GM21423 (cell line): ENCODE measurements at regions not wholly inside any gene's neighbourhood (a gene's known extent, or its start where the extent isn't known, plus 50 kb on each side); places are given as distances from the start of the nearest gene placed in this dataset.

Experiments
- ATAC-seq: cut with Tn5 transposase; IDR thresholded peaks from one replicate; pipeline ENCODE4 v1.9.1; 2021; ENCODE audit warnings: mild to moderate bottlenecking, moderate library complexity; ENCODE audit not compliant: unreplicated experiment

DNA sequence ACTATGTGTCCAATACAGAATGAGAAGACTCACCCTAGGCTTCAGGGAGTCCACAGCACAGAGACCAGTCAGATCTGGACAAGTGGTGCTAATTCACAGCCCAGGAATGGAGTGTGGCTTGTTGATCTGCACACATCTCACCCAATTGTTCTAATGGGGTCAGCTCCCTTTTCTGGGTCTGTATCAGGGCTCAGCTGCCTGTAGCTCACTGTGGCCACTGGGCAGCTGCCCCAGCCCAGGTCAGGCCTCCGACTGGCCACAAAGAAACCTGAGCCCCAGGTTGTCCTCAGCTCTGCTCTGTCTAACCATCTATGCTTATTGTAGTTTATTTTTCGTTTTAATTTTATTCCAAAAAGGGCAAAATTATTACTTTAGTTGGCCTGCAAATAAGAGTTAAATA, 202.3 kb upstream of the RAB6C start:
- ATAC-seq, result no peak

DNA sequence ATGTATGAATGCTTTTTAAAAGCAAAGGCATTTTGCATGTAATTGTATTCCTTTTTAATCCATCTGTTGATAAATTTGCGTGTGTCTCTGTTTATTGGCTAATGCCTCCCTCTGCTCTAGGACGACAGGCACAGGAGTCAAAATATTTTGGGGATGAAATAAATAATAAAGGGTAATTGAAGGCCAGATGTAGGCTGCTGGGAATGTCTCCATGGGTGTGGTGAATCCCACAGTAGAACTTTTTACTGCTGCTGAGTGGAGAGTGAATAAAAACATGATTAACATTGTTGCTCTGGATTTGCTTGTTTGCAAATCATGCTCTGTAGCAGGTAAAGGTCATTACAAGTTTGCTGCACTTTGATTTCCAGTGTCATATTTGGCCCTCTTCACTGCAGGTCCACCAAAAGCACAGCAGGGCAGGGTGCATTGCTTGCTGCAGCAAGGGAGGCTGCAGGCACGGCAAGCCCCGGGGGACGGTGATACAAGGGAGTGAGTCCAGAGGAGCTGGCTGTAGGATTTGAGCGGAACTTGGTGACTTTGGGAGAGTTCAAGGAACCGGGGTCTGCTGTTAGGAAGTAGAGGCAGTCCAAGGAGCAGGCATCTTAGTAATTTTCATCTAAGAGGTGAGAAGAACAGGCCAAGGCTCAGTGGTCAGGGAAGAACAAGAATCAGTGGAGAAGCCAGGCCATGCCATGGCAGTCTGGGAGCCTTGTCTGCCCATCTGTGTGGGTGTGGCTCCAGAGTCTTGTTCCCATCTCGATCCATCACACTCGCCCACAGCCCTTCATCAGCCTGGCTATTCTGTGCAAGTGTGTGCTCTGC, 201.5 kb upstream of the RAB6C start:
- no peak for ATAC-seq

DNA sequence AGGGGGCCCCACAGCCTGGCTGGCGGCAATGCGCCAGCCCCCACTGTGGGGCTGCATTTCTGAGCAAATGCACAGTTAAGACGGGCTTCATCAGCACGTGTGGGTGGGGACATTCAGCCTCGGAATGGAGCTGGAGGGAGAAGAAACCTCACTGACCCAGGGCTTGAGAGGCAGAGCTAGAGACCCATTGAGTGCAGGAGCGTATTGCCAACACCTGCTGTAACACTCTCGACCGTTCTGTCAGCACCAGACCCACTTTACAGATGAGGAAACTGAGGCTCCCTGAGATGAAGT, 200.9 kb upstream of the RAB6C start:
- ATAC-seq, result no peak

DNA sequence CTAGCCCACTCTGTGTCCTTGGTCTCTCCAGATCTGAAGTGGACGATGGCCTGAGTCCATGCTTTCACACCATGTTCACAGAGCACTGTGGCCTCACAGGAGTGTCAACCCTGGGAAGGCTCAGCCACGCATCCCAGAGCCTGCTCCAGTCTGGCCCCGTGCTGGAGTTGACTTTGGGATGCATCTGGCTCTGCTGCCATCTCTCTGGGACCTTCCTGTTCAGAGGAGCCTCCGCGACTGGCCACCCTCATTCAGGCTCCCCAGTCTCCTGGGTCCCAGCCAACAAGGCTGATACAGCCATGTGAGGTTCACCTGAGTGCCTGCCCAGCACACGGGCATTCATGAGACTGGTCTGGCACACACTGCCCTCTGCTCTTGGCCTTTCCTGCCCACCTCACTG, 199.7 kb upstream of the RAB6C start:
- no peak for ATAC-seq

DNA sequence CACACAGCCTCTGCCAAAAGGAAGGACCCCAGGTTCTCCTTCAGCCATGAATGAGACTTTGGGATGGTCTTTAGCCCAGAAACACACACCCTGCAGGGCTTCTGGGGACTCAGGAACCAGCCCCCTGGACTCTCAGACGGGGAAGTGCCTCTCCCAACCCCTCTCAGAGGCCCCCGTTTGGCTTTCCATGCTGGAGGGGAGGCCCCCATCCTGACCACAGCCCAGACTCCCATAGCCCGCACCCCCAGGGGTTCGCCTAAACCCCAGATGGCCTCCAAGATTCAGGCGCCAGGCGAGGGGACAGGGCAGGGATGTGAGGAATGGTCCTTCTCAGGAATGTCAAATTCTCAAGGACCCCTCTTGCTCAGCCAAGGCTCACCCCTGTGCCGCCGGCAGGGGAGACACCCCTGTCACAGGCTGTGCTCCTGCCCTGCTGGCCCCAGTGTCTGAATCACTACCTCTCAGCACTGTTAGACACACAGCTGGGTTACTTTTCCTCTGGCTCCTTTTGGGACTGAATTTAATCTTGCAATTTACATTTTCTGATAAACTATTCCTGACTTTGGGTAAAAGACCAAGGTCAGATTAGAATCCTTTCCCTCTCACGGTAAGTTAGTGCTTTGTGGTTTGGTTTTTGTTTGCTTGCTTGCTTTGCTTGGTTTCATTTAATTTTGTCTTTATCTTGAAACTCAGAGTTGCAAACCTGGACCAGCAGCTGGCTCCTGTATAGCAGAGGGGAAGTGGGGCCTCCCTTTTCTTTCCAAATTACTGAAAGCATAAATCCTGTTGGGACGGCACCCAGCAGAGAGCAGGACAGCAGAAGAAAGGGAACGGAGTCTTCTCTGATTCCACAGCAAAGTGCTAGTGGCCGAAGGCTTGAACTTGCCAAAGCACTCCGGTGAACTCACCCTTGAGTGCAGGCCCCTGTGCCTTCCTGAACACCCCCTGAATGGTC, 198.9 kb upstream of the RAB6C start:
- ATAC-seq, result no peak

DNA sequence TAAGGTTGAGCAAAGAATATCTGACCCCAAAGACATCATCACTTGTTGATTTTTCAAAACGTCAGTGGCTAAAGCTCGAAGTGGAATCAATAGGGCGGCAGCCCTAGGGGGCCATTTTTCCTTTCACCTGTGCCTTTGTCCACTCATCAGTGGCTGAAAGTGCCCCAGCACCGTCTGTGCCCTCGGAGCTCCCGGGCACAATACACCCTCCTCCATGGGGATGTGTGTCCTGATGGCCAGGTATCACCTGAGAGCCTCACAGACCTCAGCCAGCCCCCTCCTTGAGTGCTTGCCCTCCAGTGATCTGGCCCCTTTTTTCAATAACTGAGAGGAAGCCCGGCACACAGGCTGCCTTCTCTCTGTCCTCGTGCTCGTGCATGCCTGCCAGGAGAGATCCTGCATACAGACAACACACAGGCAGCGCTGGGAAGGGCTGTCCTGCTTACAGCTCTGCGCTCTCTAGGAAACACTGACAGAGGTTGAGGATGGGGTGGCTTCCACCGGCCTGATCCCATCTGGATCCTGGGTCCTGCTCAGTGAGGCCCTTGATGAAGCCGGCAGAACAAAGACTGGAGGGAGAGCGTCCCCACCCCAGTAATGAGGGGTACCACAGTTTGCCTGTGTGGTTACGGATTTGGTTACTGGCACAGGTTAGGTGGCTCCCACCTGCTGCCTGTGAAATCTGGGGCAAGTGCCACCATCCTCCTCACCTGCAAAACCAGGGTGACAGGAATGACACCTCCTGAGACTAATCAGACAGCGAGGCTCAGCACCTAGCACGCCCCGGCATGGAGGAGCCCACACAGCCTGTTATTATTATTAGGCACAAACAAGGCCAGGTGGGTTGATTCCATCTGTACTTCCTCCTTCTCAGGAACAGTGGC, 197.5 kb upstream of the RAB6C start:
- ATAC-seq, result no peak

DNA sequence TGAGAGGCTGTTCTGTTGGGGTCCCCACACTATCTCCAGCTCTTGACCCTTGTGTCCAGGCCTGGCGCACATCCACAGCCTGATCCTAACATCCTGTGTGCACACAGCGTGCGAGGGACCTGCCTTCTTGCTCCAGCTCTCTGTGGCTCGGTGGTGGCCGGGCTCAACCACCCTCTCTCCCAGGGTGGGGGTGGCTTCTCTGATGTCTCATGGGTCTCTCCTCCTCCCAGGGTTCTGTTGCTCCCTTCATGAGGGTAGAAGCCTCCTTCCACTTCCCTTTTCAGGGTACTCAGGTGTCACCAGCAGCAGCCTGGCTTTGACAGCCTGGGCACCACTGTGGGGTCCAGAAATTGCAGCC, 196.9 kb upstream of the RAB6C start:
- ATAC-seq, result no peak

DNA sequence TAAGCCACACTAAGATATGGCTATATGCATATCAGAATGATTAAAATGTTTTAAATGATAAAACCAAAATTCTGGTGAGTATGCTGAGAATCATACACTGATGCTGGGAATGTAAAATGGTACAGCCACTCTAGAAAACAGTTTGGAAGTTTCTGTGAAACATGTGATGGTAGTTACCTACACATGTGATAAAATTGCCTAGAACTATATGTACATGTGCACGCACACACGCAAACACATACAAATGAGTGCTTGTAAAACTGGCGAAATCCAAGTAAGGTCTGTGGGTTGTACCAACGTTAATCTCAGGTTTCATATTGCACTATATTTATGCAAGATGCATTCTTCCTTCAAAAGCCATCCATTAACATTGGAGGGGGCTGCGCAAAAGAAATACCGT, 195.0 kb upstream of the RAB6C start:
- no peak for ATAC-seq

DNA sequence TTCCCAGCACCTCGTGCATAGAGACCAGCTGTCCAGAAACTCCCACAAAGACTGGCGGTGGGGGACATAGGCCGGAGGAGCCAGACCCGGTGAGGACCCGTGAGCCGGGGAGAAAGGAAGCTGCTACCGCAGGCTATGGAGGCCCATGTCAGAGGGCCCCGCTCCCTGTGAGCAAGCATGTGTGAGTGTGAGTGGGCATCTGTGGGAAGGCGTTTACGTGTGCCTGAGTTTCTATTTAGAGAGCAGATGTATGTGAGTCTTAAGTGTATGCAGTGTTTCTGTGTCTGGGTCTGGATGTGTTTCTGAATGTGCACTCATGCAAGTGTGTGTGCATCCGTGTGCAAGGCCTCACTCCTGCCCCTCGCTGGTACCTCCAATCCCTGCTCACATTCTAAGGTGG, 187.8 kb upstream of the RAB6C start:
- no peak for ATAC-seq

DNA sequence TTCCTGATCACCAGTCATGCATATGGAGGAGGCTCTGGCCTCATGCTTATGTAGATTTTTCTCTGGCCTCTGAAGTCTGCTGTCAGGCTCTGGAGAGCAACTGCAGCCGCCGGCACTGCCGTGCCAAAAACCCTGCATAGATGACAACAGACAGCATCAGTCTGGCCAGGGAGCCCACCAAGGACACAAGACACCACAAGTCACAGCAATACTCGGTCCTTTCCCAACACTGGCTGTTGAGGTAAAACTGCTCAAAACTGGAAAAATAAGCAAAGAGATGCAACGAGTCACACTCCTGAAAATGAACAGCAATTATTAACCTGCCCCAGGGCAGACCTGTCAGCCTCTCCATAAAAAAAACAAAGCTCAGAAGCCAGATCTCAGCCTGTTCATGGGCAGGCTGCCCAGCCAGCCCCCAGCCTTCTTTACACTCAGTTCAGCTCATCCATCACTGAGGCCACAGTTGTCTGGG, 186.0 kb upstream of the RAB6C start:
- no peak for ATAC-seq

DNA sequence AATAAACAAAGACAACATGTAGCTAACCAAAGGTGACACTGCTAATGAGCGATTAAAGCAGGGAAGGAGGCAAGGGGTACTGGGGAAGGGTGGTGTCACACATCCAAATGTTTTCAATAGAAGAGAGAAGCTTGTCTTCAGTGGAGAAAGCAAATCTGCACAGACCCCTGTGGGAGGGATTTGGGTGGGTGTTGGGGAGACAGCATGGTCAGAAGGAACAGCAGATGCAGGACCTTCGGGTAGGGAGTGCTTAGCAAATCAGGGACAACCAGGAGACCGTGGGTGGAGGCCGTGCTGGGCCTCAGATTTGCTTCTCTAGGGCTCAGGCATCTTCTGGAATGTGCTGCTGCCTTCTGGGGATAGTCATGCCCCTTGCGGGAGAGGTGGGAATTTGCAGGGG, 185.3 kb upstream of the RAB6C start:
- ATAC-seq, result no peak

DNA sequence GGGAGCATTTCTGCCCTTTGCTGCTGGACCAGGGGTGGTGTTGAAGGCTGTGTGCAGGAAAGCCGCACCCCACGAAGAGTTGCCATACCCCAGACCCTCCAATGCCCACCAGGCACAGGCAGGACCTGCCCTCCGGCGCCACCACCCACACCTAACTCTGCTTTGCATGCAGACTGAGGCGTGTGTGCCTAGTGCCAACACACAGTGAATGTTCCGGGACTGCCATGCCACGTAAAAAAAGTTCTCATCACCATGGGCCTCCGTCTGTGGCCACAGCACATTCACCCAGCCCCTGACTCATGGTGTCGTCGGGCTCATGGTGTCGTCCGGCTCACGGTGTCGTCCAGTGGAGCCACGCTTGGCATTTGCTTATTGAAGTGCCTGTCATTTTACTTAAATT, 184.9 kb upstream of the RAB6C start:
- no peak for ATAC-seq

DNA sequence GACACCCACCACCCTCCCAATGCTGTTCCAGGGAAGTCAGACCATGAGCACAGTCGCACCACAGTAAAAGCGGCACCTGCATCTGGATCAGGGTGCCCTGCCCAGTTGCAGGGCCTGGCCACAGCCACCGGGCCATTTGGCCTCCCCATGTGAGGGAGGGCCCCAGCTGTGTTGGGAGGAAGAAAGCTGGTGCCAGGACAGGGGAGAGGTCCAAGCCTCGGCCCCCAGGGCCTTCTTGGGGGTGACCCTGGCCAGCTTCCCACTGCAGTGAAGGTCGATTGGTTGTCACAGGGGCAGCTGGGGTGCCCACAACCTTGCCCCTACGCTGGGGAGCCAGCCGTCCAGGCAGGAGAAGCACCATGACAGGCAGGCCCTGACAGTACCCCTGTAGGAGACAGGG, 183.2 kb upstream of the RAB6C start:
- ATAC-seq, result no peak

DNA sequence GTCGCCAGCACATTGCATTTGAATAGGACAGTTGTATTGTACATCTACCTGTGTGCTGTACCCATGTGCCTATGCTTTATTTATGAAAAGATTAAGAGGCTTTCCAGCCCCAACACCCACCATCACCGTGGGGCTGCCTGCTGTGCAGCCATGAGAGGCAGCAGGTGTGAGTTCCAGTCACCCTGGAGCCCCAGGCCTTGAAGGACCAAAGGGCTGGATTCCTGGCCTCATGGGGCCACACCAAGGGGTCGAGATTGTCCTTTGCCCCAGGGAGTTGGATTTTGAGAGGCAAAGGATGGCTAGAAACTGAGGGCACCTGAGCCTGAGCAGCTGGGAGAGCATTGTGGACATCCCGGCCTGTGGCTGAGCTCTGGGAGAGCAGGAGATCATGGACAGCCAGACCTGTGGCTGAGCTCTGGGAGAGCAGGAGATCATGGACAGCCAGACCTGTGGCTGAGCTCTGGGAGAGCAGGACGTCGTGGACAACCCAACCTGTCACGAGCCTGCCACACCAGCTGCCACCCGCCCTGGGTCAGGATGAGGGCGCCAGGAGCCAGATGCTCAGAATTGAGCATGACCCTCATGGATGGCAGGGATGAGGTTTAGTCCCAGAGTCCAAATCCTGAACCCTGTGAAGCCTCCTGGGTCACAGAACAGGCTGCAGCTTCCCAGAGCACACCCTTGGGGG, 182.5 kb upstream of the RAB6C start:
- ATAC-seq, result no peak

DNA sequence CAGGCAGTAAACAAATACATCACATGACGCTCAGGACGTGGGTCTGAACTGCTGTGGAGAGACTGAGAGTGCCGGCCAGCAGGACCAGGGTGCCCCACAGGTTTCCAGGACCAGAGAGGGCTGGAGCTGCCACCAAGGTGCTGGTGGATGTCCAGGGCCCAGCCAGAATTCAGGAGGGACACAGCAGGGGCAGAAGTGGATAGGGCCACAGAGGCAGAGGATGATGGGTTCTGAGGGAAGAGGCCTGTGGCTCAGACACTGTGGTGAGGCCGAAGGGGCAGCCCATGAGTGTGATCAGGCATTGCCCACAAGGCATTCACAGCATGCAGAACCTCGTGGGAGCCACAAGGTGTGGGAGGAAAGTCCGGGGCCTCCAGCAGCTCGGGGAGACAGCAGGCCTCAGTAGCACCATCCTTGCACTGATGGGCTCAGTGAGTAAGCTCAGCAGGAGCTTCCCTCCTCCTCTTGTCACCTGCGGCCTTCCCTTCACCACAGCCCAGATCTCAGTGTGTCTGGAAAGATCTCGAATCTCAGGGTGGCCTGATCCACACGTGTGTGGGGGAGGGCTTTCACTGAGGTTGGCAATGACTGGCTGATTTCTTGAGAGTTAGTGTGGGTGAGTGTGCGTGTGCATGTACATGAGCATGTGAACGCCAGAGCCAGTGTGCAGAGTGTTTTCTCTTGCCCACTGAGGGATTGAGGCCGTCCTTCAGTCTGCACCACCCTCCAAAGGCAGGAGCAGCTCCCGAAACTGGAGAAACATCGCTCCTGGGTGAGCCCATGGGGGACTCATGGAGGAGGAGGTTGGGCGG, 181.8 kb upstream of the RAB6C start:
- no peak for ATAC-seq

DNA sequence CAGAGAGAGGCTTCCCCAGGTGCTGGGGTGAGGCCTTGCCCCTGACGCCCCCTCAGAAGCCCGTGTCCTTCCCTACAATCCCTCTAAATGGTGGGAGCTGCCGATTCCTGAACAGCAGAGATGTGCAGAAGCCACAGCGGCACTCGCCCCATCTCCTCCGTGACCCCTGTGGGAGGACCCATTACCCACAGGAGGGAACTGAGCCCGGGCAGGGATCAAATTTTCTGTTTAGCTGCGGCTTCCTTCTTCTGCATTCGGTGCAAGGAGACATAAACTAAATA, 181.2 kb upstream of the RAB6C start:
- ATAC-seq, result no peak

DNA sequence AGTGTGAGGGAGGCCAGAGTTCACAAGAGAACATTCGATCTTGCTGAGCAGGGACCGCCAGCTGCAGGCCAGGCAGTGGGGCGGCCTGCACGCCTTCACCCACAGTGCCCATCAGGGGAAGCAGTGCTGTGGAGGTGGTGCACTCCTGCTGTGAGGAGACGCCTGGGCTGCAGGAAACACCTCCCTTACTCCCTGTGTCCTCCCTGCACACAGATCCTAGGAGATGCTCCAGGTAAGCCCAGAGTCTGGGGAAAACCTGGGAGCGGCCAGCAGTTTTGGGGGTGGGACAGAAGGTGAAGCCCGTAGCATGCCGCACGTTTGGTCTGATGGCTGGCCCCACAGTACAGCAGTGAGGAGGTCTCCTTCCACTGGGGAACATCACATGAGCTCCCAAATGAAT, 180.8 kb upstream of the RAB6C start:
- no peak for ATAC-seq

DNA sequence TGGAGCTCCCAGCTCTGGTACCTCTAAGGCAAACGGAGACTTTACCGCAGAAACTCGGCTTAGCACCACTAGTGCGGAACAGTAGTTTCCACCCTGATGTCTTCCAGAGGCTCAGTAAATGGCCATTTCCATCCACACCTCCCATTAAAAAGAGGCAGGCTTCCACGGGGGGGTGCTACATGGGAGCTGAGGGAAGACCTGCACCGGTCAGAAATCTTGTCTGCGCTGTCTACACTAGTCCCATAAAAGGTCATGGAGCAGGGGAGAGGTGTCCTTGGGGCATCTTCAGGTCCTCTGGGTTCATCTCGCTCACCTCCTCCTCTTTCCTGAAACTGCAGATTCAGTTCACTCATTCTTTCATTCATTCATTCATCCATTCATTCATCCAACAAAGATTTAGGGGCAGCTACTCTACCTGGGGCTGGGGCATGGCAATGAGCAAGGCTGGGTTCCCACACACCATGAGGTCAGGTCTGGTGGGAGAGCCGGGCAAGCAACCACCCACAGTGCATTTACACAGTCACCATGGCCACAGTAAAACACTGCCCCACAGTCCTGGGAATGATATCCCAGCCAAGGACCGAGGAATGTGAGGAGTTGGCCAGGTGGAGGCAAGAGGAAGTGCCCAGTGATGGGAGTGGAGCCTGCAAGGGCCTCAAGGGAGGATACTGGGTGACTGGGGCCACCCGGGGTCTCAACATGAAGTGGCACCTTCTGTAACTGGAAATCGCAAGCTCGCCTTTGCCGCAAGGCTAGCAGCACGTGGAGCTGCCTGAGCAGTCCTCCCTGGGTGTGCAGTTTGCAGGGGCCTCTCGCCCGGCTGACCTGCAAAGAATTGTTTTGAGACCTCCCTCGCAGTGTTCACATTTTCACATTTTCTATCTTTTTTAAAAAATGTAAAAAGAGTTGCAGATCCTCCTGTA, 180.2 kb upstream of the RAB6C start:
- ATAC-seq, result no peak

DNA sequence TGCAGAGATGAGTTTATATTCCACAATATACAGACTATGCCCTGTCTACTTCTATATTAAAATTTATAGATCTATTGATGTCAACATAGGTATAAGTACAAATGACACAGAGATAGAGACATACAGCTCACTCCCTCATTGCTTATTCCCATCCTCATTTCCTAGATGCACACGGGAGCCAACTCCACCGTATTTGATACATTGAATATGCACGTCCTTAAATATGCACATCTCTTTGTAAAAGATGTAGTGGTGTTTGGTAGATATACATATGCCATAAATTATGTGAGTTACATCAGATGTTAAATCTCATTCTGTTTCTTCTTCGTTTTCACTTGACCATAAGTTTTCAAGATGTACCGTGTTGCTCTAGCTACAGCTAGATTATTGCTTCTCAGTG, 179.2 kb upstream of the RAB6C start:
- ATAC-seq, result no peak
